B cell (primary cell): ENCODE measurements at regions not wholly inside any gene's neighbourhood (a gene's known extent, or its start where the extent isn't known, plus 50 kb on each side); places are given as distances from the start of the nearest gene placed in this dataset.

Experiments
- ATAC-seq: fragments of 200-7000 bp; cut with Tn5 transposase; one replicate; pipeline ENCODE4 v1.10.0; 2021; ENCODE audit warnings: low read depth, mild to moderate bottlenecking, moderate number of reproducible peaks, moderate library complexity
- CTCF ChIA-PET: fragments of 350-600 bp; sonication (Branson Sonifier 250); formaldehyde crosslinking; loops from one replicate; lab custom pipeline; 2021; ENCODE audit warnings: antibody characterized with exemption, inconsistent platforms; lab: Charles Lee
- POLR2A ChIA-PET: fragments of 350-600 bp; sonication (Branson Sonifier 250); formaldehyde crosslinking; loops from one replicate; lab custom pipeline; 2021; ENCODE audit warnings: antibody characterized with exemption; lab: Charles Lee
- DNase-seq: peaks from one replicate; pipeline ENCODE4 v3.0.0; 2013
- H2AFZ ChIP-seq: 2 replicates; pipeline ENCODE4 v1.6.1; 2012; ENCODE audit warnings: mild to moderate bottlenecking, low read depth, low read length; ENCODE audit not compliant: insufficient read depth, poor library complexity, severe bottlenecking
- H3K27ac ChIP-seq, 2 donors: 1 replicate in 1 of 2; 2 replicates in 1 of 2; pipeline ENCODE4 v1.5.1; 2012 to 2013; ENCODE audit warnings: low read length in 2 of 2, mild to moderate bottlenecking in 2 of 2, moderate library complexity in 1 of 2
- H3K27me3 ChIP-seq, 4 experiments: fragments of 200-600 bp in 1 of 4; sonication (generic) in 1 of 4; replicated peaks in 1 of 4; 1 replicate in 2 of 4; 2 replicates in 2 of 4; pipeline versions ENCODE4 v1.6.1 to v1.7.0; 2013 to 2016; ENCODE audit warnings: low read length in 3 of 4, mild to moderate bottlenecking in 2 of 4, mixed read lengths in 1 of 4, moderate library complexity in 1 of 4; ENCODE audit not compliant: insufficient read depth in 4 of 4, control insufficient read depth in 3 of 4; ENCODE audit errors: control extremely low read depth in 1 of 4
- H3K36me3 ChIP-seq, 2 experiments: replicated peaks in 1 of 2; 1 replicate in 1 of 2; 2 replicates in 1 of 2; pipeline versions ENCODE4 v1.6.1 to v1.7.1; 2013; ENCODE audit warnings: low read length in 1 of 2; ENCODE audit not compliant: insufficient read depth in 2 of 2, control insufficient read depth in 1 of 2; ENCODE audit errors: control extremely low read depth in 1 of 2, extremely low read depth in 1 of 2
- H3K4me1 ChIP-seq, 2 donors: fragments of 200-600 bp in 1 of 2; sonication (generic) in 1 of 2; 1 replicate in 1 of 2; 2 replicates in 1 of 2; pipeline versions ENCODE4 v1.5.1 to v1.6.1; 2013 to 2017; ENCODE audit warnings: low read length in 2 of 2; ENCODE audit not compliant: control insufficient read depth in 2 of 2, insufficient read depth in 2 of 2
- H3K4me2 ChIP-seq: replicated peaks from 2 replicates; pipeline ENCODE3; 2012; ENCODE audit warnings: mild to moderate bottlenecking, low read depth, low read length; ENCODE audit not compliant: poor library complexity, severe bottlenecking
- H3K4me3 ChIP-seq, 5 experiments: fragments of 200-600 bp in 1 of 5; sonication (generic) in 1 of 5; 1 replicate in 3 of 5; 2 replicates in 2 of 5; pipeline versions ENCODE4 v1.5.1 to v1.7.0; 2011 to 2016; ENCODE audit warnings: low read length in 4 of 5, mild to moderate bottlenecking in 4 of 5, low read depth in 2 of 5, control low read depth in 1 of 5, moderate library complexity in 1 of 5; ENCODE audit not compliant: insufficient read depth in 1 of 5; ENCODE audit errors: control extremely low read depth in 1 of 5, extremely low read depth in 1 of 5
- H3K79me2 ChIP-seq: fragments of 200-600 bp; sonication (generic); one replicate; pipeline ENCODE4 v1.6.0; 2016; ENCODE audit warnings: low read length; ENCODE audit not compliant: control insufficient read depth, insufficient read depth
- H3K9ac ChIP-seq: fragments of 200-600 bp; sonication (generic); 2 replicates; pipeline ENCODE4 v1.6.1; 2017; ENCODE audit warnings: mild to moderate bottlenecking, low read length, moderate library complexity
- H3K9me3 ChIP-seq, 3 donors: one replicate each; pipeline versions ENCODE4 v1.6.1 to v1.7.1; 2013; ENCODE audit warnings: low read length in 2 of 3; ENCODE audit not compliant: control insufficient read depth in 2 of 3, insufficient read depth in 1 of 3; ENCODE audit errors: control extremely low read depth in 1 of 3
- H4K20me1 ChIP-seq: 2 replicates; pipeline ENCODE4 v1.6.0; 2012; ENCODE audit warnings: mild to moderate bottlenecking, low read length; ENCODE audit not compliant: insufficient read depth, control insufficient read depth, poor library complexity, severe bottlenecking
- H3K27ac Mint-ChIP-seq: one replicate; pipeline ENCODE4 v1.8.0; 2021; ENCODE audit warnings: mixed read lengths
- H3K27me3 Mint-ChIP-seq: one replicate; pipeline ENCODE4 v1.8.0; 2021; ENCODE audit warnings: mixed read lengths
- H3K4me1 Mint-ChIP-seq: one replicate; pipeline ENCODE4 v1.8.0; 2021; ENCODE audit warnings: mixed read lengths
- H3K4me3 Mint-ChIP-seq: one replicate; pipeline ENCODE4 v1.8.0; 2021; ENCODE audit warnings: mixed read lengths
- H3K9me3 Mint-ChIP-seq: one replicate; pipeline ENCODE4 v1.8.0; 2022; ENCODE audit warnings: mixed read lengths; ENCODE audit not compliant: insufficient read depth
- EZH2 ChIP-seq: IDR thresholded peaks from 2 replicates; pipeline ENCODE4 v1.6.1; 2012; ENCODE audit warnings: borderline replicate concordance, low read depth, mild to moderate bottlenecking, moderate library complexity, low read length; ENCODE audit not compliant: insufficient read depth, poor library complexity, severe bottlenecking
- WGBS: methylation state at CpG from one replicate; pipeline ENCODE4 v1.1.5; 2013; ENCODE audit warnings: missing lambda C conversion rate; ENCODE audit not compliant: insufficient coverage; 5-methylcytosine and 5-hydroxymethylcytosine counted together
- intact Hi-C: fragments of 100-400 bp; cut with micrococcal nuclease; formaldehyde crosslinking; loops from one replicate; pipeline ENCODE4 v1.10.0; 2022
- TF ChIP-seq, protein P1 (sequence below): fragments of 200-600 bp; IDR thresholded peaks from one replicate; pipeline ENCODE4 v1.8.0; 2022; ENCODE audit warnings: antibody characterized with exemption, mild to moderate bottlenecking

DNA sequence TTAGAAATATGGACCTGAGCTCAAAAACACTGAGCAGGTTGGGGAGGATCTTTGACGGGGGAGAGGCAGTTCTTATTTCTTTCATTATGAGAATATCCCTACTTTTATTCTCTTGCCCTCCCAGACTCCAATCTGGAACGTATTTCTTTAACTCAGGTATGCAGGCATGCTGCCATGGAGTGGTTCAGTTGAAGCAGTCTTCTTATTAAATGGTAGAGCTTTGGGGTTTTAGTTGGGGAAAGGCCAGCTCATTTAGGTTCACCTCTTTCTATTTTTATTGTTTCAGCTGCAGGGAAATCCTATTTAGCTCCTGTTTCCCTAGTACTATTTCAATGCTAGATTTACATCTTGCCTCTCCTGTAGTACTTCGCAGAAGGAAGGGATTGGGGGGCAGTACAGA is 198.9 kb downstream of the TTLL7 start:
- no peaks in the 10 kb centered on the region for H3K9me3 ChIP-seq
- no peak overlapping the region for H3K27ac ChIP-seq

DNA sequence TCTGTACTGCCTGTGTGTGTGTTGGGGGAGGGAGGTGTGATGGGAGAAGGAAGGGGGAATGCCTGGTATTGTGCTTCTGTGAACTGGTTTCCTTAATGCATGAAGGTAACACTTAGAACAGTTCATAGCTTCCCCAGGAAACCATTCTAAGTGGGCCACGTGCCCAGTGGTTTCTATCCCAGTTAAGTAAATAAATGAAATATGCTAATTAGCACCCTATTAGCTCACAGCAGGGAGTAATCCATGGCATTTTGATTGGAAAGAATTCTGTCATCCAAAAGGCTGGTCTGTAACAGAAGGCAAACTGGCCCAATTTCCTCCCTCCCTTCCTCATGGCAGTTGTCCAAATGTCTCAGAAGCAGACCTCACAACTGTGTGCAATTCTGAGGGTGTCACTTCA is 199.3 kb downstream of the TTLL7 start:
- ChIA-PET CTCF (no interaction called here), POLR2A (no interaction called here)
- no peak overlapping the region for H3K9ac ChIP-seq
- H4K20me1 ChIP-seq = no peaks in the 10 kb centered on the region
- H3K36me3 ChIP-seq = no peaks in the 10 kb centered on the region
- no peak overlapping the region for H3K4me2 ChIP-seq
- no peak for TF ChIP-seq EZH2
- TF ChIP-seq, protein P1, sequence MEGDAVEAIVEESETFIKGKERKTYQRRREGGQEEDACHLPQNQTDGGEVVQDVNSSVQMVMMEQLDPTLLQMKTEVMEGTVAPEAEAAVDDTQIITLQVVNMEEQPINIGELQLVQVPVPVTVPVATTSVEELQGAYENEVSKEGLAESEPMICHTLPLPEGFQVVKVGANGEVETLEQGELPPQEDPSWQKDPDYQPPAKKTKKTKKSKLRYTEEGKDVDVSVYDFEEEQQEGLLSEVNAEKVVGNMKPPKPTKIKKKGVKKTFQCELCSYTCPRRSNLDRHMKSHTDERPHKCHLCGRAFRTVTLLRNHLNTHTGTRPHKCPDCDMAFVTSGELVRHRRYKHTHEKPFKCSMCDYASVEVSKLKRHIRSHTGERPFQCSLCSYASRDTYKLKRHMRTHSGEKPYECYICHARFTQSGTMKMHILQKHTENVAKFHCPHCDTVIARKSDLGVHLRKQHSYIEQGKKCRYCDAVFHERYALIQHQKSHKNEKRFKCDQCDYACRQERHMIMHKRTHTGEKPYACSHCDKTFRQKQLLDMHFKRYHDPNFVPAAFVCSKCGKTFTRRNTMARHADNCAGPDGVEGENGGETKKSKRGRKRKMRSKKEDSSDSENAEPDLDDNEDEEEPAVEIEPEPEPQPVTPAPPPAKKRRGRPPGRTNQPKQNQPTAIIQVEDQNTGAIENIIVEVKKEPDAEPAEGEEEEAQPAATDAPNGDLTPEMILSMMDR = no peak
- H3K27me3 Mint-ChIP-seq = no peaks in the 10 kb centered on the region
- no peak overlapping the region for H2AFZ ChIP-seq
- H3K9me3 Mint-ChIP-seq = no peaks in the 10 kb centered on the region
- intact Hi-C loops = no loop called here
- H3K27ac ChIP-seq = no peak overlapping the region
- DNase-seq (no peak), ATAC-seq (no peak)
- no peaks in the 10 kb centered on the region for H3K4me1 ChIP-seq
- H3K27me3 ChIP-seq = no peaks in the 10 kb centered on the region
- no peaks in the 10 kb centered on the region for H3K4me1 Mint-ChIP-seq
- no peak overlapping the region for H3K27ac Mint-ChIP-seq
- no CpG with 5 or more reads among the region's 1 CpG for WGBS
- no peak overlapping the region for H3K4me3 Mint-ChIP-seq
- no peaks in the 10 kb centered on the region for H3K9me3 ChIP-seq
- no peak overlapping the region for H3K4me3 ChIP-seq
- no peaks in the 10 kb centered on the region for H3K79me2 ChIP-seq

More for the DNA sequence above, 198.9 kb downstream of the TTLL7 start:
- ATAC-seq = no peak
- no peaks in the 10 kb centered on the region for H3K36me3 ChIP-seq
- Mint-ChIP-seq H3K4me1 (no peaks in the 10 kb centered on the region), H3K27me3 (no peaks in the 10 kb centered on the region), H3K27ac (no peak overlapping the region), H3K9me3 (no peaks in the 10 kb centered on the region), H3K4me3 (no peak overlapping the region)
- no peaks in the 10 kb centered on the region for H4K20me1 ChIP-seq
- WGBS = no CpG with 5 or more reads among the region's 3 CpGs
- no peaks in the 10 kb centered on the region for H3K79me2 ChIP-seq
- DNase-seq = no peak
- CTCF ChIA-PET = no interaction called here
- POLR2A ChIA-PET = no interaction called here
- H3K4me3 ChIP-seq = no peak overlapping the region
- no peak overlapping the region for H2AFZ ChIP-seq
- intact Hi-C loops = no loop called here
- H3K4me2 ChIP-seq = no peak overlapping the region
- H3K27me3 ChIP-seq = no peaks in the 10 kb centered on the region
- TF ChIP-seq, protein P1 = no peak
- TF ChIP-seq EZH2 = no peak
- H3K9ac ChIP-seq = no peak overlapping the region
- no peaks in the 10 kb centered on the region for H3K4me1 ChIP-seq
